SW 1271 (cell line): ENCODE measurements at regions not wholly inside any gene's neighbourhood (a gene's known extent, or its start where the extent isn't known, plus 50 kb on each side); places are given as distances from the start of the nearest gene placed in this dataset.
A peak's percentile ranks its signal among the peaks of the same experiment; 100 is the strongest.
"Not testable (repeated sequence)": the region's sequence is repeated elsewhere in the genome, so short reads cannot be mapped to it uniquely, and the experiment has no call there.

Source experiments
- DNase-seq, 2 experiments: peaks; one replicate each; lab custom pipeline; 2025; lab: John Stamatoyannopoulos, UW

- DNase-seq, result no peak
Measured at GRCh38 chr9:96064826-96065481, 189.5 kb downstream of the ERCC6L2 start.

GRCh38 chr9:96062854-96063253 lies 187.4 kb downstream of the ERCC6L2 start:
- DNase-seq, result no peak

GRCh38 chr9:96062031-96062430 lies 186.5 kb downstream of the ERCC6L2 start:
- DNase-seq, result no peak

GRCh38 chr9:96061293-96061987 lies 185.9 kb downstream of the ERCC6L2 start:
- peak in 1 of 2 experiments; percentile 42 for DNase-seq

GRCh38 chr9:96058218-96058617 lies 182.7 kb downstream of the ERCC6L2 start:
- DNase-seq, result no peak

GRCh38 chr9:96057155-96057554 lies 181.7 kb downstream of the ERCC6L2 start:
- no peak for DNase-seq

- DNase-seq, result no peak
Measured at GRCh38 chr9:96056226-96056625, 180.7 kb downstream of the ERCC6L2 start.

- DNase-seq, result not testable (repeated sequence)
Measured at GRCh38 chr9:96054248-96054647, 178.8 kb downstream of the ERCC6L2 start.

- no peak for DNase-seq
Measured at GRCh38 chr9:96052686-96053085, 177.2 kb downstream of the ERCC6L2 start.

- DNase-seq, result no peak
Measured at GRCh38 chr9:96051423-96051822, 175.9 kb downstream of the ERCC6L2 start.

- no peak for DNase-seq
Measured at GRCh38 chr9:96050861-96051155, 175.3 kb downstream of the ERCC6L2 start.

GRCh38 chr9:96050048-96050860 lies 174.8 kb downstream of the ERCC6L2 start:
- DNase-seq, result no peak

- no peak for DNase-seq
Measured at GRCh38 chr9:96048956-96049831, 173.7 kb downstream of the ERCC6L2 start.

GRCh38 chr9:96048104-96048955 lies 172.8 kb downstream of the ERCC6L2 start:
- no peak for DNase-seq

- no peak for DNase-seq
Measured at GRCh38 chr9:96047741-96048103, 172.2 kb downstream of the ERCC6L2 start.

- DNase-seq, result no peak
Measured at GRCh38 chr9:96047116-96047639, 171.7 kb downstream of the ERCC6L2 start.

GRCh38 chr9:96045811-96046210 lies 170.3 kb downstream of the ERCC6L2 start:
- no peak for DNase-seq

GRCh38 chr9:96044401-96044800 lies 168.9 kb downstream of the ERCC6L2 start:
- no peak for DNase-seq

GRCh38 chr9:96040591-96041461 lies 165.3 kb downstream of the ERCC6L2 start:
- DNase-seq, result no peak

- no peak for DNase-seq
Measured at GRCh38 chr9:96038914-96039313, 163.4 kb downstream of the ERCC6L2 start.
